ENCODE measurements at regions not wholly inside any gene's neighbourhood (a gene's known extent, or its start where the extent isn't known, plus 50 kb on each side); places are given as distances from the start of the nearest gene placed in this dataset.

- H3K9me3 ChIP-seq (ENCODE audit: control insufficient read depth in 2 of 2, low read length in 2 of 2), result no peaks in the 10 kb centered on the region
- no peaks in the 10 kb centered on the region for H3K4me1 ChIP-seq (ENCODE audit: control insufficient read depth in 2 of 2, insufficient read depth in 2 of 2, low read length in 2 of 2)
- no peak overlapping the region for H3K4me3 ChIP-seq (ENCODE audit: low read length in 2 of 2)
- no peaks in the 10 kb centered on the region for H3K27me3 ChIP-seq (ENCODE audit: control insufficient read depth in 2 of 2, insufficient read depth in 2 of 2, low read length in 2 of 2)
- no peak overlapping the region for H3K27ac ChIP-seq (ENCODE audit: low read depth in 2 of 2, low read length in 2 of 2)
- no peak overlapping the region for H3K9ac ChIP-seq (ENCODE audit: low read depth in 1 of 2, low read length in 2 of 2)
- no peaks in the 10 kb centered on the region for H3K36me3 ChIP-seq (ENCODE audit: control insufficient read depth in 2 of 2, insufficient read depth in 2 of 2, low read length in 2 of 2)
Measured at GRCh38 chr9:20028192-20028848, 239.5 kb upstream of the SLC24A2 start.

GRCh38 chr9:20023961-20024571 is 235.2 kb upstream of the SLC24A2 start:
- H3K9ac ChIP-seq (ENCODE audit: low read depth in 1 of 2, low read length in 2 of 2), result no peak overlapping the region
- no peaks in the 10 kb centered on the region for H3K9me3 ChIP-seq (ENCODE audit: control insufficient read depth in 2 of 2, low read length in 2 of 2)
- H3K36me3 ChIP-seq (ENCODE audit: control insufficient read depth in 2 of 2, insufficient read depth in 2 of 2, low read length in 2 of 2), result no peaks in the 10 kb centered on the region
- no peak overlapping the region for H3K4me3 ChIP-seq (ENCODE audit: low read length in 2 of 2)
- H3K4me1 ChIP-seq (ENCODE audit: control insufficient read depth in 2 of 2, insufficient read depth in 2 of 2, low read length in 2 of 2), result no peaks in the 10 kb centered on the region
- H3K27me3 ChIP-seq (ENCODE audit: control insufficient read depth in 2 of 2, insufficient read depth in 2 of 2, low read length in 2 of 2), result no peaks in the 10 kb centered on the region
- no peak overlapping the region for H3K27ac ChIP-seq (ENCODE audit: low read depth in 2 of 2, low read length in 2 of 2)

GRCh38 chr9:20023210-20023905 is 234.5 kb upstream of the SLC24A2 start:
- H3K9me3 ChIP-seq (ENCODE audit: control insufficient read depth in 2 of 2, low read length in 2 of 2), result no peaks in the 10 kb centered on the region
- H3K27me3 ChIP-seq (ENCODE audit: control insufficient read depth in 2 of 2, insufficient read depth in 2 of 2, low read length in 2 of 2), result no peaks in the 10 kb centered on the region
- no peak overlapping the region for H3K4me3 ChIP-seq (ENCODE audit: low read length in 2 of 2)
- H3K9ac ChIP-seq (ENCODE audit: low read depth in 1 of 2, low read length in 2 of 2), result no peak overlapping the region
- no peaks in the 10 kb centered on the region for H3K36me3 ChIP-seq (ENCODE audit: control insufficient read depth in 2 of 2, insufficient read depth in 2 of 2, low read length in 2 of 2)
- H3K4me1 ChIP-seq (ENCODE audit: control insufficient read depth in 2 of 2, insufficient read depth in 2 of 2, low read length in 2 of 2), result no peaks in the 10 kb centered on the region
- H3K27ac ChIP-seq (ENCODE audit: low read depth in 2 of 2, low read length in 2 of 2), result no peak overlapping the region

- no peaks in the 10 kb centered on the region for H3K36me3 ChIP-seq (ENCODE audit: control insufficient read depth in 2 of 2, insufficient read depth in 2 of 2, low read length in 2 of 2)
- no peaks in the 10 kb centered on the region for H3K4me1 ChIP-seq (ENCODE audit: control insufficient read depth in 2 of 2, insufficient read depth in 2 of 2, low read length in 2 of 2)
- no peaks in the 10 kb centered on the region for H3K27me3 ChIP-seq (ENCODE audit: control insufficient read depth in 2 of 2, insufficient read depth in 2 of 2, low read length in 2 of 2)
- no peak overlapping the region for H3K4me3 ChIP-seq (ENCODE audit: low read length in 2 of 2)
- no peaks in the 10 kb centered on the region for H3K9me3 ChIP-seq (ENCODE audit: control insufficient read depth in 2 of 2, low read length in 2 of 2)
- no peak overlapping the region for H3K27ac ChIP-seq (ENCODE audit: low read depth in 2 of 2, low read length in 2 of 2)
- H3K9ac ChIP-seq (ENCODE audit: low read depth in 1 of 2, low read length in 2 of 2), result no peak overlapping the region
Measured at GRCh38 chr9:20022410-20022809, 233.6 kb upstream of the SLC24A2 start.

GRCh38 chr9:20016611-20017010 is 227.8 kb upstream of the SLC24A2 start:
- no peaks in the 10 kb centered on the region for H3K27me3 ChIP-seq (ENCODE audit: control insufficient read depth in 2 of 2, insufficient read depth in 2 of 2, low read length in 2 of 2)
- no peaks in the 10 kb centered on the region for H3K4me1 ChIP-seq (ENCODE audit: control insufficient read depth in 2 of 2, insufficient read depth in 2 of 2, low read length in 2 of 2)
- H3K9me3 ChIP-seq (ENCODE audit: control insufficient read depth in 2 of 2, low read length in 2 of 2), result no peaks in the 10 kb centered on the region
- H3K9ac ChIP-seq (ENCODE audit: low read depth in 1 of 2, low read length in 2 of 2), result no peak overlapping the region
- no peaks in the 10 kb centered on the region for H3K36me3 ChIP-seq (ENCODE audit: control insufficient read depth in 2 of 2, insufficient read depth in 2 of 2, low read length in 2 of 2)
- H3K4me3 ChIP-seq (ENCODE audit: low read length in 2 of 2), result no peak overlapping the region
- H3K27ac ChIP-seq (ENCODE audit: low read depth in 2 of 2, low read length in 2 of 2), result no peak overlapping the region

- Histone ChIP-seq H3K36me3 (ENCODE audit: control insufficient read depth in 2 of 2, insufficient read depth in 2 of 2, low read length in 2 of 2) (no peaks in the 10 kb centered on the region), H3K9ac (ENCODE audit: low read depth in 1 of 2, low read length in 2 of 2) (no peak overlapping the region), H3K9me3 (ENCODE audit: control insufficient read depth in 2 of 2, low read length in 2 of 2) (no peaks in the 10 kb centered on the region), H3K4me3 (ENCODE audit: low read length in 2 of 2) (no peak overlapping the region), H3K27me3 (ENCODE audit: control insufficient read depth in 2 of 2, insufficient read depth in 2 of 2, low read length in 2 of 2) (no peaks in the 10 kb centered on the region), H3K4me1 (ENCODE audit: control insufficient read depth in 2 of 2, insufficient read depth in 2 of 2, low read length in 2 of 2) (no peaks in the 10 kb centered on the region), H3K27ac (ENCODE audit: low read depth in 2 of 2, low read length in 2 of 2) (no peak overlapping the region)
Measured at GRCh38 chr9:20015427-20015931, 226.6 kb upstream of the SLC24A2 start.

GRCh38 chr9:20014168-20014567 is 225.3 kb upstream of the SLC24A2 start:
- no peak overlapping the region for H3K4me3 ChIP-seq (ENCODE audit: low read length in 2 of 2)

GRCh38 chr9:20012232-20012631 is 223.4 kb upstream of the SLC24A2 start:
- H3K4me1 ChIP-seq (ENCODE audit: control insufficient read depth in 2 of 2, insufficient read depth in 2 of 2, low read length in 2 of 2), result no peaks in the 10 kb centered on the region
- no peak overlapping the region for H3K9ac ChIP-seq (ENCODE audit: low read depth in 1 of 2, low read length in 2 of 2)
- no peaks in the 10 kb centered on the region for H3K27me3 ChIP-seq (ENCODE audit: control insufficient read depth in 2 of 2, insufficient read depth in 2 of 2, low read length in 2 of 2)
- no peak overlapping the region for H3K4me3 ChIP-seq (ENCODE audit: low read length in 2 of 2)
- no peaks in the 10 kb centered on the region for H3K36me3 ChIP-seq (ENCODE audit: control insufficient read depth in 2 of 2, insufficient read depth in 2 of 2, low read length in 2 of 2)
- H3K9me3 ChIP-seq (ENCODE audit: control insufficient read depth in 2 of 2, low read length in 2 of 2), result no peaks in the 10 kb centered on the region
- H3K27ac ChIP-seq (ENCODE audit: low read depth in 2 of 2, low read length in 2 of 2), result no peak overlapping the region

More at GRCh38 chr9:20014168-20014567, 225.3 kb upstream of the SLC24A2 start:
- no peaks in the 10 kb centered on the region for H3K9me3 ChIP-seq (ENCODE audit: control insufficient read depth in 2 of 2, low read length in 2 of 2)
- H3K27me3 ChIP-seq (ENCODE audit: control insufficient read depth in 2 of 2, insufficient read depth in 2 of 2, low read length in 2 of 2), result no peaks in the 10 kb centered on the region
- no peaks in the 10 kb centered on the region for H3K36me3 ChIP-seq (ENCODE audit: control insufficient read depth in 2 of 2, insufficient read depth in 2 of 2, low read length in 2 of 2)
- H3K4me1 ChIP-seq (ENCODE audit: control insufficient read depth in 2 of 2, insufficient read depth in 2 of 2, low read length in 2 of 2), result no peaks in the 10 kb centered on the region
- H3K27ac ChIP-seq (ENCODE audit: low read depth in 2 of 2, low read length in 2 of 2), result no peak overlapping the region
- H3K9ac ChIP-seq (ENCODE audit: low read depth in 1 of 2, low read length in 2 of 2), result no peak overlapping the region

- Histone ChIP-seq H3K36me3 (ENCODE audit: control insufficient read depth in 2 of 2, insufficient read depth in 2 of 2, low read length in 2 of 2) (no peaks in the 10 kb centered on the region), H3K27ac (ENCODE audit: low read depth in 2 of 2, low read length in 2 of 2) (no peak overlapping the region), H3K9me3 (ENCODE audit: control insufficient read depth in 2 of 2, low read length in 2 of 2) (no peaks in the 10 kb centered on the region), H3K4me3 (ENCODE audit: low read length in 2 of 2) (no peak overlapping the region), H3K9ac (ENCODE audit: low read depth in 1 of 2, low read length in 2 of 2) (no peak overlapping the region), H3K4me1 (ENCODE audit: control insufficient read depth in 2 of 2, insufficient read depth in 2 of 2, low read length in 2 of 2) (no peaks in the 10 kb centered on the region), H3K27me3 (ENCODE audit: control insufficient read depth in 2 of 2, insufficient read depth in 2 of 2, low read length in 2 of 2) (no peaks in the 10 kb centered on the region)
Measured at GRCh38 chr9:20009606-20010005, 220.8 kb upstream of the SLC24A2 start.

- Histone ChIP-seq H3K4me3 (ENCODE audit: low read length in 2 of 2) (no peak overlapping the region), H3K27ac (ENCODE audit: low read depth in 2 of 2, low read length in 2 of 2) (no peak overlapping the region), H3K9me3 (ENCODE audit: control insufficient read depth in 2 of 2, low read length in 2 of 2) (no peaks in the 10 kb centered on the region), H3K9ac (ENCODE audit: low read depth in 1 of 2, low read length in 2 of 2) (no peak overlapping the region), H3K4me1 (ENCODE audit: control insufficient read depth in 2 of 2, insufficient read depth in 2 of 2, low read length in 2 of 2) (no peaks in the 10 kb centered on the region), H3K27me3 (ENCODE audit: control insufficient read depth in 2 of 2, insufficient read depth in 2 of 2, low read length in 2 of 2) (no peaks in the 10 kb centered on the region), H3K36me3 (ENCODE audit: control insufficient read depth in 2 of 2, insufficient read depth in 2 of 2, low read length in 2 of 2) (no peaks in the 10 kb centered on the region)
Measured at GRCh38 chr9:20002011-20002410, 213.2 kb upstream of the SLC24A2 start.

Measured in mucosa of rectum (tissue), 2 donors.